ENCODE measurements at regions not wholly inside any gene's neighbourhood (a gene's known extent, or its start where the extent isn't known, plus 50 kb on each side); places are given as distances from the start of the nearest gene placed in this dataset.

- Histone ChIP-seq H3K4me3 (no peak overlapping the region), H3K4me1 (no peaks in the 10 kb centered on the region), H3K36me3 (no peaks in the 10 kb centered on the region), H3K27me3 (no peaks in the 10 kb centered on the region), H3K27ac (no peak overlapping the region), H3K9me3 (no peaks in the 10 kb centered on the region)
- TF ChIP-seq CTCF (IDR thresholded peaks at IDR 0.05) (no peak), POLR2A (IDR thresholded peaks at IDR 0.05) (no peak)
- DNase-seq, result no peak
Measured at GRCh38 chr7:81221527-81222217, 302.8 kb upstream of the SEMA3C start.

GRCh38 chr7:81218480-81219106 is 299.7 kb upstream of the SEMA3C start:
- no peak for TF ChIP-seq CTCF (IDR thresholded peaks at IDR 0.05)
- no peak for TF ChIP-seq POLR2A (IDR thresholded peaks at IDR 0.05)
- DNase-seq, result no peak
- Histone ChIP-seq H3K4me3 (no peak overlapping the region), H3K36me3 (no peaks in the 10 kb centered on the region), H3K27me3 (no peaks in the 10 kb centered on the region), H3K4me1 (no peaks in the 10 kb centered on the region), H3K27ac (no peak overlapping the region), H3K9me3 (no peaks in the 10 kb centered on the region)

- DNase-seq, result no peak
- Histone ChIP-seq H3K36me3 (no peaks in the 10 kb centered on the region), H3K4me1 (no peaks in the 10 kb centered on the region), H3K4me3 (no peak overlapping the region), H3K27me3 (no peaks in the 10 kb centered on the region), H3K9me3 (no peaks in the 10 kb centered on the region), H3K27ac (no peak overlapping the region)
- TF ChIP-seq CTCF (IDR thresholded peaks at IDR 0.05) (no peak), POLR2A (IDR thresholded peaks at IDR 0.05) (no peak)
Measured at GRCh38 chr7:81213394-81213793, 294.5 kb upstream of the SEMA3C start.

GRCh38 chr7:81211934-81212320 is 293.1 kb upstream of the SEMA3C start:
- no peak overlapping the region for H3K4me3 ChIP-seq
- no peaks in the 10 kb centered on the region for H3K36me3 ChIP-seq
- no peak overlapping the region for H3K27ac ChIP-seq
- no peaks in the 10 kb centered on the region for H3K27me3 ChIP-seq
- DNase-seq, result no peak
- no peaks in the 10 kb centered on the region for H3K9me3 ChIP-seq
- TF ChIP-seq CTCF (IDR thresholded peaks at IDR 0.05) (no peak), POLR2A (IDR thresholded peaks at IDR 0.05) (no peak)
- H3K4me1 ChIP-seq, result no peaks in the 10 kb centered on the region

- H3K4me1 ChIP-seq, result no peaks in the 10 kb centered on the region
- DNase-seq, result no peak
- no peak overlapping the region for H3K4me3 ChIP-seq
- no peak for TF ChIP-seq CTCF (IDR thresholded peaks at IDR 0.05)
- no peak for TF ChIP-seq POLR2A (IDR thresholded peaks at IDR 0.05)
- H3K27me3 ChIP-seq, result no peaks in the 10 kb centered on the region
- H3K36me3 ChIP-seq, result no peaks in the 10 kb centered on the region
- H3K9me3 ChIP-seq, result no peaks in the 10 kb centered on the region
- no peak overlapping the region for H3K27ac ChIP-seq
Measured at GRCh38 chr7:81211204-81211933, 292.5 kb upstream of the SEMA3C start.
